HT-29 (cell line): ENCODE measurements at regions not wholly inside any gene's neighbourhood (a gene's known extent, or its start where the extent isn't known, plus 50 kb on each side); places are given as distances from the start of the nearest gene placed in this dataset.

ENCODE experiments used
- DNase-seq: peaks from one replicate; pipeline ENCODE4 v3.0.0-alpha.2; 2015; ENCODE audit warnings: low spot score

- no peak for DNase-seq
These were observed 128.2 kb upstream of the DLX2 start for GRCh38 chr2:172230889-172231401.

GRCh38 chr2:172231508-172231907 is 128.8 kb upstream of the DLX2 start:
- DNase-seq, result peak; percentile 42

GRCh38 chr2:172232708-172233396 is 130.2 kb upstream of the DLX2 start:
- DNase-seq, result no peak

- no peak for DNase-seq
These were observed 131.5 kb upstream of the DLX2 start for GRCh38 chr2:172233987-172234715.

GRCh38 chr2:172234716-172235691 is 132.3 kb upstream of the DLX2 start:
- peak; percentile 23 for DNase-seq

GRCh38 chr2:172239944-172240590 is 137.4 kb upstream of the DLX2 start:
- DNase-seq, result no peak

GRCh38 chr2:172241222-172241621 is 138.5 kb upstream of the DLX2 start:
- no peak for DNase-seq

GRCh38 chr2:172242471-172242870 is 139.8 kb upstream of the DLX2 start:
- DNase-seq, result no peak

GRCh38 chr2:172242961-172243360 is 140.3 kb upstream of the DLX2 start:
- peak; percentile 25 for DNase-seq

- DNase-seq, result no peak
These were observed 141.9 kb upstream of the DLX2 start for GRCh38 chr2:172244419-172245130.

GRCh38 chr2:172246649-172247048 is 143.9 kb upstream of the DLX2 start:
- DNase-seq, result no peak

- no peak for DNase-seq
These were observed 144.5 kb upstream of the DLX2 start for GRCh38 chr2:172247203-172247602.

- DNase-seq, result no peak
These were observed 145.7 kb upstream of the DLX2 start for GRCh38 chr2:172248381-172248780.

GRCh38 chr2:172248785-172249187 is 146.1 kb upstream of the DLX2 start:
- DNase-seq, result peak; percentile 22

- no peak for DNase-seq
These were observed 146.6 kb upstream of the DLX2 start for GRCh38 chr2:172249334-172249733.

- DNase-seq, result no peak
These were observed 147.3 kb upstream of the DLX2 start for GRCh38 chr2:172249986-172250385.

- no peak for DNase-seq
These were observed 148.5 kb upstream of the DLX2 start for GRCh38 chr2:172251231-172251630.

GRCh38 chr2:172252154-172252553 is 149.5 kb upstream of the DLX2 start:
- no peak for DNase-seq

- peak; percentile 91 for DNase-seq
These were observed 150.7 kb upstream of the DLX2 start for GRCh38 chr2:172253190-172254052.

GRCh38 chr2:172256886-172257285 is 154.2 kb upstream of the DLX2 start:
- DNase-seq, result no peak
